HK-2 (cell line): ENCODE measurements at regions not wholly inside any gene's neighbourhood (a gene's known extent, or its start where the extent isn't known, plus 50 kb on each side); places are given as distances from the start of the nearest gene placed in this dataset.
"Not testable (repeated sequence)": the region's sequence is repeated elsewhere in the genome, so short reads cannot be mapped to it uniquely, and the experiment has no call there.

Source experiments
- DNase-seq: peaks from one replicate; pipeline ENCODE4 v3.0.0-alpha.2; 2018; ENCODE audit not compliant: unreplicated experiment

DNA sequence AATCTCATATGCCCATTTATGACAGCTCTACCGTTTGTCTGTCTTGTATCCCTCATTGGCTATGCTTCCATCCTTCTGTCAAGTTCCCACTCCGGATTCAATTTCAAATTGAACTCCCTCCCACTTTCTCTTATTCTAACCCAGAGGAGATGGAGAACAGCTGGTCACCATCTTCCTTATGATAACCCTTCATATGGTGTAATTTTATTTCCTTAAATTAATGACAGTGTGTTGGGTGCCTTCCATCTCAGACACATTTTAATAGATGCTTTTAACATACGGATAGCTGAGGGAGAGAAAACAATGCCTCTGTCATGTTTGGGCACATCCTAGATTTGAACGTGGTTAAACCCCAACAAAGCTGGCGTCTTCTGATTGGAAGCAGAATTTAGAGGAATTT lies 103.0 kb upstream of the PLXNA2 start:
- no peak for DNase-seq

- no peak for DNase-seq
These were observed 105.6 kb upstream of the PLXNA2 start for GRCh38 chr1:208349694-208350330.

DNA sequence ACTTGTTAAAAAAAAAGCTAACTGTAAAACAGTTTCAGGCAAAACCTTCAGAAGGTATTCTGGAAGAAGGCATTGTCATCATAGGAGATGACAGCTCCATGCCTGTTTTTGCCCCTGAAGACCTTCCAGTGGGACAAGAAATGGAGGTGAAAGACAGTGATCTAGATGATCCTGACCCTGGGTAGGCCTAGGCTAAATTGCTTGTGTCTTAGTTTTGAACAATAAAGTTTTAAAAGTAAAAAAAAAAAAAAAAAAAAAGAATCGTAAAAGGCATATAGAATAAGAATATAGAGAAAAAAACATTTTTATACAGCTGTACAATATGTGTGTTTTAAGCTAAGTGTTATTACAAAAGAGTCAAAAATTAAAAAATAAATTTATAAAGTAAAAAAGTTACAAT lies 106.6 kb upstream of the PLXNA2 start:
- no peak for DNase-seq

GRCh38 chr1:208351838-208352237 lies 107.7 kb upstream of the PLXNA2 start:
- DNase-seq: no peak

- not testable (repeated sequence) for DNase-seq
These were observed 109.6 kb upstream of the PLXNA2 start for GRCh38 chr1:208353797-208354196.

- DNase-seq: no peak
These were observed 113.7 kb upstream of the PLXNA2 start for GRCh38 chr1:208357644-208358507.

- DNase-seq: no peak
These were observed 114.5 kb upstream of the PLXNA2 start for GRCh38 chr1:208358651-208359050.

DNA sequence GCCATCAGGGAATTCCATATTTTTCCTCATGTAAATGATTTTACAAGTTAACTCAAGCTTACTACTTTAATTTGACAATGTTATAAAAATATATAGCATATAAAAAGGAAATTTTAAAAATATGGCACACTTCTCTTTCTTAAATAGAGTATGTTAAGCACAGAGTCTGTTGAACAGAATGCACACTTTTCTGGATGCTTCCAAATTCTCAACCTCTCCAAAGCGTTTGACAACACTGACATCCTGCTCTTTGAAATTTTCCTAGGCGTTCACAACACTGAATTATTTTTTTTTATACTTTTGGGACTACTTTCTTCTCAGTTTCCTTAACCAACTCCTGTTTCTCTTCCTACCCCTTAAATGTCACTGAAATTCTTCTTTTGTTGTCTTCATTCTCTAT lies 117.8 kb upstream of the PLXNA2 start:
- no peak for DNase-seq

DNA sequence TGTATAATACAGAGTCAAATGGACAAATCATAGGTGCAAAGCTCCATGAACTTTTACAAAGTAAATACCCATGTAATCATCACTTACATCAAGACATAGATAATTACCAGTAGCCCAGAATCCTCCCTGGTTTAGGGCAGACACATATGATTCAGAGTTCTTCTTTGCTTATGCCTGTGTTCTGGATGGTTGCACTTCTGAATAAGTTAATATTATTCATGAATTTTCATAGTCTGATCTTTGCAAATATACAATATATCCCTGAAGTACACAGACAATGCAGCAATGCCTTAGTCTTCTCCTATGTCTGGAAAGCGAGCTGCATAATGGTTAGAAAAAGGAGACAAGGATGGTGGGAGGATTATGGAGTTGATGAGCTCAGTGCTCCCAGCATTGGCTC lies 122.4 kb upstream of the PLXNA2 start:
- no peak for DNase-seq

GRCh38 chr1:208369045-208369444 lies 124.9 kb upstream of the PLXNA2 start:
- no peak for DNase-seq

- no peak for DNase-seq
These were observed 125.5 kb upstream of the PLXNA2 start for GRCh38 chr1:208369658-208370057.

- no peak for DNase-seq
These were observed 130.3 kb upstream of the PLXNA2 start for GRCh38 chr1:208374391-208374941.

DNA sequence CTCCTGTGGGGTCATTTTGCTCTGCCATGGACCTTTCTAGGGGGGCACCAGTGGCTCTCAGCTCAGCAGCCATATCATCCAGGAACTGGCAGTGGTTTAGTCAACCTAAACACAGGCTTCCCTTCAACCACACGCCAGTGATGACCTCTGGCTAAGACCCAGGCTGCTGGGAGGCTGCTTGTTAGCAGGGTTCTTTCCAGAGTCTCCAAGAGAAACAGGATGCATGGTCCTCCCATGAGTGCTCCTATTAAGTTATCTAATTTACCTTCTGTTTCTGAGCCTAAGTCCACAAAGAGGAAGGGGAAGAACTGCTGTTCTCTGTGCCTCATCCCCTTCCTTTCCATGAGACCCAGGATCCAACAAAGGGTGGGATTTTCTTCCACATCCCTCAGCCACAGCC lies 137.3 kb upstream of the PLXNA2 start:
- DNase-seq: no peak

GRCh38 chr1:208387908-208388811 lies 144.0 kb upstream of the PLXNA2 start:
- no peak for DNase-seq

- no peak for DNase-seq
These were observed 149.2 kb upstream of the PLXNA2 start for GRCh38 chr1:208393416-208393815.

GRCh38 chr1:208393826-208394225 lies 149.6 kb upstream of the PLXNA2 start:
- DNase-seq: no peak

DNA sequence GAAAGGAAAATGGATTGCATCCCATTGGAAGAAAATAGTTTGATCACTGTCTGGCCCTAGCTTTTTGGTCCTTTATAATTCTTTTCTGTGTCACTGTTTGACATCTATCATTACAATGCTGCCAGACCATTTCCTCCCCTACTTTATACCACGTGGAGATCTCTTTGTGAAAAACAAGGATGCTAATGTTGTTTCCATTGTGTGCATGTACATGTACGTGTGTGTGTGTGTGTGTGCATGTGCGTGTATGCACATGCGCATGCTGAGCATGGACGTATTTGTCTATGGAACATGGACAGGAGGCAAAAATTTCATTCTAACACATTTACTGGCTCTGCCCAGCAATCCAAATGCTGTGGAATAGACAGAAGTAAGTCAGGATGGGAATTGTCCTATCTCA lies 153.1 kb upstream of the PLXNA2 start:
- DNase-seq: no peak

DNA sequence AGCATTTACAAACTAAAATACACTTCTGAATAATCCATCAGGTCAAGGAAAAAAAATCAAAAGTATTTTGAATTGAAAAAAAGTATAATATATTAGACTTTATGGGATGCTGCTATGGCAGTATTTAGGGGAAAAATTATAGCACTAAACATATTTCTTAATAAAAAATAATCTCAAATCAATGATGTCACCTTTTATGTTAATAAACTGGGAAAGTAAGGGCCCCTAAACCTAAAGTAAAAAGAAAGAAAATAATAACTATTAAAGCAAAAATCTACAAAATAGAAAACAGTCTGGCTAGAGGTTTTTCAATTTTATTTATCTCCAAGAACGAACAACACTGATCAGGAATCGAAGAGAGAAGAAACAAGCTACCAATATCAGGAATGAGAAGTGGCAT lies 160.8 kb upstream of the PLXNA2 start:
- no peak for DNase-seq

GRCh38 chr1:208409176-208409575 lies 165.0 kb upstream of the PLXNA2 start:
- no peak for DNase-seq

DNA sequence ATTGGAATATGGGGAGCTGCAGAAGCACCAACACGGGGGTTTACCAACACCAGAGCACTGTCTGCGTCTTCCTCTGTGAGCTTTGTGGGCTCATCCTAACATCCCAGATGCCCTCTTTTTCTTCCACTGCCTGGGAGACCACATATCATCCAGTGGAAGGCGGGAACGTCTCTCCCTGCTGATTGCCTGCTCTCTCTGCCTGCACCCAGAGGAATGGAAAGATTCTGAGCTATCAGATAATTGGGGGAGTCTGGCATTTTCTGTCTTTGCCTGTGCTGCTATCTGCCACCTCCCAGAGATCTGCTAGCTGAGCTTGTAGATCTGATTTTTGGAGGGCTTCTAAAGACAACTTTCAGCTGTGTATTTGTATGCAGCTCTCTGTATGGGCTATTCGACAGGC lies 166.2 kb upstream of the PLXNA2 start:
- no peak for DNase-seq

DNA sequence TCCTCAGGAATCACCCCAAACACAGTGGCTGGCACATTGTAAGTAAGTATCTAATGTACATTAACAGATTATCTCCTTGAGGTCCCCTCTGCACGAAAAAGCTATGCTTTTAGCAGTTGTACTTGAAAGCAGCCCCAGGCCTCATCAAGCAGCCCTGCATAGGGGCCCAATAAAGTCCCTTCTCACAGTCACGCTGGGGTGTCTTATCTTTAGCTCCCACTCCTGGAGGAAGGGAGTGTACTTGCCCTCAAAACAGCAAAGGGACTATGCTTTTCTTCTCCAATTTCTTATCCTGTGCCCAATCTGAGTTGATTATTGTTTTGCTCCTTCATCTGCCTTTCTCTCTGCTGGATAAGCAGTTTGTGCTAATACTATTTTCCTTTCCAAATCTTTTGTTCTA lies 168.8 kb upstream of the PLXNA2 start:
- DNase-seq: no peak

DNA sequence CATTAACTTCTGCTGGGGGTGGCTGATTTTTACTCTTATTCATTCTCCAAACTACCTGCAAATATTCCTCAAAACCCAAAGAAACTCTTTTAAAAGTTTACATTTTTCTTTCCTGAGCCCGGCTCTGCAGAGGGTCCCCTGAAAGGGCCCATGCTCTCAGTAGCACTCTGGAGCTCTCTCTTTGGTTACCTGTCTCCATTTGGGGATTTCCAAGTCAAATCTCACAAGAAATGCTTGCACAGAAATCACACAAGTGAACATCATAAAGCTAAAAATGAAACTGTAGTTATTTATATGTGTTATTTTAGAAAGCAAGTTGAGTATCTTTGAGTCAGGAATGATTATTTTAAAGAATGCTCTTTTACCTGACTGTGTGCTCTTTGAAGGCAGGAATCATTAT lies 174.5 kb upstream of the PLXNA2 start:
- no peak for DNase-seq
